Lower leg skin (tissue), 3 donors: ENCODE measurements at regions not wholly inside any gene's neighbourhood (a gene's known extent, or its start where the extent isn't known, plus 50 kb on each side); places are given as distances from the start of the nearest gene placed in this dataset.

Source experiments
- CTCF ChIP-seq, 3 donors: fragments of 450-650 bp; IDR thresholded peaks; one replicate each; pipeline ENCODE4 v1.5.1; 2016; ENCODE audit warnings: antibody characterized with exemption in 3 of 3, mild to moderate bottlenecking in 3 of 3, moderate library complexity in 2 of 3
- POLR2A ChIP-seq, 2 donors: fragments of 450-650 bp; IDR thresholded peaks; one replicate each; pipeline ENCODE4 v1.6.1; 2016 to 2017; ENCODE audit warnings: antibody characterized with exemption in 2 of 2, mild to moderate bottlenecking in 1 of 2, moderate library complexity in 1 of 2

GRCh38 chr5:98173334-98173733 lies 600.1 kb upstream of the RGMB start:
- no peak for TF ChIP-seq CTCF (IDR thresholded peaks at IDR 0.05)
- TF ChIP-seq POLR2A (IDR thresholded peaks at IDR 0.05): no peak
